ENCODE measurements at regions not wholly inside any gene's neighbourhood (a gene's known extent, or its start where the extent isn't known, plus 50 kb on each side); places are given as distances from the start of the nearest gene placed in this dataset.

DNA sequence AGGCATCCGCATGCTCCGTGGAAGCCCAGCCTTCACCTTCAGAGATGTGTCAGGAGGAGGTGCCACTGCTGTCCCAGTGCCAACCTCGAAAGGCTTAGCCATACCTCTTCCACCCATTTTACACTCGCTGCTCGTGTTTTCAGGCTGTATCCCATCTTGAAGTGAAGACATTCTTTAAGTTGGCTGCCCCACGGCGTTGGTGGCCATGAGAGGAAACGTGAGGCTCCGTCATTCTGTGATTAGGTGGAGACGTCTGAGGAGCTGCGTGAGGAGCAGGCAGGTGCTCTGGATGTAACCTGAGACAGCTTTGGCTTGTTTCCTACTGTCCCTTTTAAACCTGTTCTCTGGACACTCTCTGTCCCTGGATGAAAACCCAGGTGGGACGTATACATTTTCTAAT is 159.9 kb upstream of the RNF32 start:
- no peak for DNase-seq (ENCODE audit: low read depth)

DNA sequence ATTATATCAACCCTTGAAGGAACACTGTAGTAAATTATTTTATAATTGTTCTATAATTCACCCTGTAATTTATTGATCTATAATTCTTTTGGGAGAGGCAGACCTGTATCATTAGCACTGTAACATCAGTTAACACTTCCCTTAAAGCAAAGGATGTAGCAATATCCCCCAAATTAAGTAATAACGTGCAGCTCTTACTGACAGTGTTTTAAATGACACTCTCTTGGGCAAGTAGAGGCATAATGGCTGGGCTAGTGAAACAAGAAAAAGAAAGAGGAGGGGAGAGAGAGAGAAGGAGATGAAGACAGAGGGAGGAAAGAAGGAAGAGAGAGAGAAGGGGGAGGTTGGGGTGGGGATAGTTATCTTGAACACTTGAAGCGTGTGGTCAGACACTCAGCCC is 161.0 kb upstream of the RNF32 start:
- no peak for DNase-seq (ENCODE audit: low read depth)

DNA sequence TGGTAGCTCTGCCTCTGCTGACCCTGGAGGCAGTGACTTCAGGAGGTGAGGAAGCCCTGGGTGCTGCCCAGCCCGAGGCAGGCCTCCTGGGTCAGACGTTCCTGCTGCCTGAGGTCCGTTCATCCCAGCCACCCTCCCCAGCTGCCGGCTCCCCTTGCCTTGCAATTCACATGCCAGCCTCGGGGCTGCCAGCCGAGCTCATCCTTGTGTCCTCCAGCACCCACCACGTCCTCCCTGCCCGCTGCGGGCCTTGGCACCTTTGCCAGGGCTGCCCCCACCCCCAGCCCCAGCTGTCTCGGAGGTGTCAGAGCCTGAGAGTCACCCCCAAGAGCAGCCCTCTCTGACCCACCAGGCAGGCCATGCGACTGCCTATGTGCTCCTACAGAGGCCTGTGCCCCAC is 162.1 kb upstream of the RNF32 start:
- no peak for DNase-seq (ENCODE audit: low read depth)

DNA sequence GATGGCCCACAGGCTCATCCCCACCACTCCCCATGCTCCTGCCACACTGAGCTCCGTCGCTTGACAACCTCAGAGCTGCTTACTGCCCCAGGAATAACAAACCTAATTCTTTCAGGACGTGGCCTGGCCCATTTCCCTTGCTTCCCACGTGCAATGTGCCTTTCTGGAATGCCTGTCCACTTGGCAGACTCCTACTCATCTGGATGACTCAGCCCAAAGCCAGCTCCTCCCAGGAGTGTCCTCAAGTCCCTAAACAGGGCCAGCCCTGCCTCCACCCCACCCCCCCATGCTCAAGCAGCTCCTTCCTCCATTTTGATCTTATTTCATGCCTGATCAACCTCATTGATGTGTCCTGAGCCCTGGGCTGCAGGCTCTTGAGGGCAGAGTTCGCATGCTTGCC is 164.9 kb upstream of the RNF32 start:
- DNase-seq (ENCODE audit: low read depth) = no peak

DNA sequence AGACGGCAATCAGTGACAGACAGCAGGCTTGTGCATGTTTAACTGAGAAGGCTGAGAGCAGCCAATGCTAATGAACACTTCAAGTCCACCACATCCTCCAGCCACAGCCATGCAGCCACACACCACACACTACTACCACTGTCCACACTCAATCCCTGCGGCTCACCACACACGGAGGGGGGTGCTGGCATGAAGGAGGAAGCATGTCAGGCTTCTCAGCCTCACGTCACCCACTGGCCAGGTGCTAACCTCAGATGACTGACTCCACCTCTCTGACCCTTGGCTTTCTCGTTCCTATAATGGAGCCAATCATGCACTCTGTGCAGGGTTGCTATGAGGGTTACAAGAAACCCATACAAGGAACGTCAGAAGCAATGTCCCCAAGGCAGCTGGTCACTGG is 165.4 kb upstream of the RNF32 start:
- DNase-seq (ENCODE audit: low read depth) = no peak

DNA sequence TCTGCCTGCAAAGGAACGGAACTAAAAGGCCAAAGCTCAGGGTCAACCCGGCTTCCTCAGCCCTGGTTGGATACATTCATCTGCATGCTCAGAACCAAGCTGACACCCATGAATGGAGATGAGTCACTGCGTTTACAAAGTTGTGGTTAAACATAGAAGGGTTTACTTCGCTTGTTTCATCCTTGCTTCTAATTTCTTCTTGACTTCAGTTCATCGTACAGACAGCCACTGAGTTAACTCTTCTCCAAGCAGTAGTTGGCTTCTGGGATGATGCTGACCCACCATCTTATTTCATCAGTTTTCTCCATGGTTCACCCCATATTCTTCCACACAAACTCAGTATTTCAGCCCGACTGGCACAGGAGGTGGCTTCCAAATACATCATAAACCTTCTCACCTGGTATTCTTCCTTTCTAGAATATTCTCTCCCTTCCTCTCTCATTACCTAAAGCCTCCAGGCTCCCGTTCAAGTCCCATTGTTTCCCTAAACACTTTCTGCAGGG is 166.3 kb upstream of the RNF32 start:
- DNase-seq (ENCODE audit: low read depth) = no peak

DNA sequence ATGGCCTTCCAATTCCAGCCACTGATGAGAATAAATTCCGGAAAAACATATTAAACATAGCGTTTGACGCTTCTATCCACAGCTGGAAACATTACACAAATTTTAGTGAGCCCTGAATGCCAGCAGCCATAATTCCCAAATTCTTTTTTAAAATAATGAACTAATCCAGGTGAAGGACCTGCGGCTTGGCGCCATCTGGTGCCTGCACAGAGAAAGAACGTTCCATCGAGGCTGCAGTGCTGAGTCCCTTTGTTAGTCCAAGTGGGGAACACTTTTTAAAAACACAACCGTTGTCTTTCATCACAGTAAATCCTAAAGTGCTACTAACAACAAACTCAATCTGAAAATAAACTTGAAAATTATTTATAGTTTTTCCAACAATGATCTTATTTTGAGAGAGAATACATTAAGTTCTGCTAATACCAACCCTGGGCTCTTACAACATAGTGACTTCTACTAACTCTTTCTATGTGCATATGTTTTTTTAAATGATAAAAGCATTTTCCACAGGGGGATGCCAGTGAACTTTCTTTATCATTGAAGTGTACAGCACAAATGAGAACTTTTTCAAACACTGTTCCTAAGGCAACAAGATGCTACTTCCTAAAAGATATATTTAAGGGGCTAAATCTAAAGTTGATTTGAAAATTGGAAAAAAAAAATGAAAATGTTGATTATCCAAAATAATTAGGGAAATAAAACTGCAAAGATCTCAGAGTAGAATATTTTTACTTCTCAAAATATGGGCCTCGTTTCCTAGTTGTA is 166.9 kb upstream of the RNF32 start:
- no peak for DNase-seq (ENCODE audit: low read depth)

DNA sequence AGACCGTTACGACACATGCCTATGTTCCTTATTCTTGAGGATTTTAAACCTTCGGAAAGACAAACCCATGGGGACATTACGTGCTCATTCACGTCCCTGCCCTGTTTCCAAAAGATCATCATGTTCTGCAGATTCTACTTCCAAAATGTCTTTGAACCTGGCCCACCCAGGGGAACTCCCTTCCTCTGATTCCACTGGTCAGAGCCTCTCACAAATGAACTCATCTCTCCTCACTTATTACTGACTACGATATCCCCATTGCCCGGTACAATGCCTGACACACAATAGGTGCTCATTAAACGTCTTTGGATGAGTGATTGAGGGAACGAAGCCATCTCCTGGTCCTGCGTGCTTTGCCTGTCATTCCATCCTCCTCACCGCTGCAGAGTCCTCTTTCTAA is 168.3 kb upstream of the RNF32 start:
- no peak for DNase-seq (ENCODE audit: low read depth)

DNA sequence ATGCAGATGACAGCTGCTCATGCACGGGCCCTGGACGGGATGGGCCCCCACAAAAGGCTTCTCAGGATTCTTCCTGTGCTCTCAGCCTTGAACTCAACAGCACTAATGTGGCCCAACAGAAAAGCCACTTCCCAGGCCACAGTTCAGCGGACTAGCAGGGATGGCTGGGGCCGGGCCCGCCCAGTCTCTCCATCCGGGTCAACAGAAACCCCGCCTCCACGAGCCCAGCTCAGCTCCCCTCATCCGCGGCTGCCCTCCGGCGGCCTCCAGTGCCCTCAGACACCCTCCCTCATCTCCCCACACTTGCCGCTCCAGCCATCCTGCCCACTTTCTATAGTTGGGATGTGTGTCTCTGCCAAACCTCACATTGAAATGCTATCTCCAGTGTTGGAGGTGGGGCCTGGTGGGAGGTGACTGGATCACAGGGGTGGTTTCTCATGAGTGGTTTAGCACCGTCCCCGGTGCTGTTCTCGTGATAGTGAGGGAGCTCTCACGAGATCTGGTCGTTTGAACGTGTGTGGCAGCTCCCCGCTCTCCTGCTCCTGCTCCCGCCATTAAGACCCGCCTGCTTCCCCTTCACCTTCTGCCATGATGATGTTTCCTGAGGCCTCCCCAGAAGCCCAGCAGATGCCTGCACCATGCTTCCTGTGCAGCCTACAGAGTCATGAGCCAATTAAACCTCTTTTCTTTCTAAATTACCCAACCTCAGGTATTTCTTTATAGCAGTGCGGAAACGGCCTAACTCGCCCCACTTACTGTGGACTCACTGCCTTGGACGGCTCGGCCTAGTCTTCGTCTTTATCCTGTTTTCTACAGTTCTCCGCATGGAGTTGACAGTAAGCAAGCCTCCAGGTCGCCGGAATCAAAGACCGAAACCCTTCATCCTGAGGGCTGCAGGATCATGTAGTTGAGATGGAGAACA is 169.9 kb upstream of the RNF32 start:
- DNase-seq (ENCODE audit: low read depth) = no peak

DNA sequence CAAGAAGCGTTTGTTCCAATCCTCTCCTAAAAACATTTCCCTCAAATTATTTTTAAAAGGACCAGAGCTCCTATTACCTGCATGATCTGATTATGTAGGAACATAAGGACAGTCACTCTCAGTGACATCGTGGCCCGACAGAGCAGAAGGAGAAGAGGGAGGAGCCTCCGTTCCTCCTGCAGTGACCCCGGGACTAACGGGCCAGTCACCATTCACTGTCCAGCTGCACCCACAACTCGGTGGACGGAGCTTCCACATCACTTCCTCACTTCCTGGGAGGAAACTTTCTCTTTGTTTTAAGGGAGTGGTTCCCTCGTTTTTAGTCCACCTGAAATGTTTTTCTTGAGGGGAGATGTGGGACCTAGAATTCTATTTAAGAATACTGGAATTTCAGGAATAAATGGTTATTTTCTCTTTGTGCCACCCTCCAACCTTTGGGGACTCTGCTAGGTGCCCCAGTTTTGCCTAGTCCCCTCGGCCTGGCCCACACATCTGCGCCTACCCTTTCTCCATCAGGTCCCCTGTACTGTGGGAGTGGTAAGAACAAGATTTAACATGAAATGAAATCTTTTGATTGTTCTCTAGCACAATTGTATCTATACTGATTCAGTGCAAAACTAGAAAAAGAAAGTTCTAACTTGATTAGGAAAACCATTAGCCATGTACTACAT is 173.5 kb upstream of the RNF32 start:
- no peak for DNase-seq (ENCODE audit: low read depth)

DNA sequence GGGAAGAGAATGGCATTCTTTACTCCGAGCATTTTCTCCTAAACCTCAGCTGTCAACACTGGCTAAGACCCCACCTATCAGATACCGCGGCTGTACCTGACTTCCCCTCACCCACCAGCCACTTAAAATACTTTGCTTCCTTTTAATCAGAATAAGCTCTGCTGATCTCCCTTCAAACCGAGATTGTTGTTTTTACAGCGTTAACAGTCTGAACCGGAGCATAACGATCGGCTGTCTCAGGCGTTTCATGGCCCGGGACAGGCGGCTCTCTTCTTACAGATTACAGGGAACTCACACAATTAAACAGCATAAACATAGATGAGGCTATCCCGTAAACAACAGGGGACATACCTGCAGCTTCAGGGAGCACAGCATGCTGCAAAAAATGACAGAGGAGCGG is 174.3 kb upstream of the RNF32 start:
- no peak for DNase-seq (ENCODE audit: low read depth)

DNA sequence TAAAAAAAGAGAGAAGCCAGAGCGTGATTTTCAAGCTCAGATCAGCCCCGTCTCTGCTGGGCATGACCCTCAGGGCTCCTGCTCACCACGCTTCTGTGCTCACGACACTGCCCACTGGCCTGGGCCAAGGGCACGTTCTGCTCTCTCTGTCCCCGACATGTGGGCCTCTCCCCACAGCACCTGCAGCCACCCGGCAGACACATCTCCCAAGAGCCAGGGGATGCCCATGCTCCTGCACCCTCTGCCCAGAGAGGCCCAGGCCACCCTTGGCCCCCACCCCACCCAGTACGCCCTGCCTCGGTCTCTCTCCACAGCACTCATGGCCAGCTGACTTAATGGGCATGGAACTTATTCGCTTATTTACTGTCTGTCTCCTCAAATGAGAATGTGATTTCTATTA is 175.4 kb upstream of the RNF32 start:
- no peak for DNase-seq (ENCODE audit: low read depth)

DNA sequence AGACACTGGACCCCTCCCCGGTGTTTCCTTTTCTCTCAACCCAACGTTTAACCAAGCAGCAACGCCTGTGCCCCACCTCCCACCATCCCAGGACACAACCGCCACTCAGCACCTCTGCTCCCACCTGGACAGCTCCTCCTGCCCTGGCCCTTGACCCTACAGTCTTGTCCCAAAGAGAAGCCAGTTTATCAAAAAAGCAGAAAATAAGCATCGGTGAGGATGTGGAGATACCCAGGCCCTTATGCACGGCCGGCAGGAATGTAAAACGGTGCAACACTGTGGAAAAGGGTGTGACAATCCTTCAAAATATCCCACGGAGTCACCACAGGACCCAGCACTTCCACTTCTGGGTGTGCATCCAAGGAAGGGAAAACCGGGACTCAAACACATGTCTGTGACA is 176.2 kb upstream of the RNF32 start:
- no peak for DNase-seq (ENCODE audit: low read depth)

DNA sequence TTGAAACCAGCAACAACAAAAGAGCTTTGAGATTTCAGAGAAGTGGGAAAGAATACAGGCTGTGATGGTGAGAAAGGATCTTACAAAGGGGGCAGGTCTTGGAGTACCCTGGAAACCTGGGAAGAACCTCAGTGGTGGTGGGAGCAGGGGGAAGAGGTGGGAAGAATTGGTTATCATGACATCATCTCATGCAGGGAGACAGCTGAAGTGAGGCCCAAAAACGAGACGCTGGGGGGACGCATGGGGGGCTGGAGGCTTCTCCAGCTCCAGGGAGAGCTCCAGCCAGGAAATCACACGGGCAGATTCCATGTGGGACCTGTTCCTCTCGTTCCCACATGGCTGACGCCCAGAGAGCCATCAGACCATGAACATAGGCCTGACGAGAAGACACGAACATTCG is 177.3 kb upstream of the RNF32 start:
- DNase-seq (ENCODE audit: low read depth) = no peak

DNA sequence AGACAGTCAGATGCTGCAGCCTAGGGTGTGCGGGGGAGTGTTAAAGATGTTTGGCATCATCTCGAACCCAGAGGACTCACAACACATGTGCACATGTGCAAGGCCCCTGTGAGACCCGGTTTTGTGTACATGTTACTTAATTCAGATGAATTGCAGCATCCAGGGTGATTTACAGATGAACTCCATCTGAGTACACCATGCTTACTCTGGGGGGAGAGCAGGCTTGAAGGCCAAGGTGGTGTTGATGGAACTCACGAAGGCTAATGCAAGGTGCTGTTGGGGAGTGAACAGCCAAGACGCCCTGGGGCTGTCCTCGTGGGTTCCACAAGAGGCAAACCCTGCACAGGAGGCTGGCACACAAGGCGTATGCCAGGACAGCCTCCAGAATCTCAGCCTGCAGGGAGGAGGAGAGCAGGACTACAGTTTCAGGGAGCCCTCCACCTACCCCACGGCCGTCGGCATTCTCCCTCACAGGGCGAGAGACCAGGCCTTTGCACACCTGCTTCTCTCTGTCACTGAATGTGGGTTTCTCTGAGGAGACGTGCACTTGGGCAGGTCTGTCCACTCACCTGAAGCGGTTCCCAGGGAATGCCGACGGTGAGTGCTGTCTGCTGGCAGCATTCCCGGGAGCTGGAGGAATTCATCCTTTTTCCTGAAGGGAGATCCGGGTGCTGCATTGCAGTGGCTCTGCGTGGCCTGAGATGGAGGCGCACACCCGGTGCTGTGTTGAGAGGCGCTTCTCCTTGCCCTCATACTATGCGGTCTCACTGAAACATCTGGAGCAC is 178.5 kb upstream of the RNF32 start:
- no peak for DNase-seq (ENCODE audit: low read depth)

DNA sequence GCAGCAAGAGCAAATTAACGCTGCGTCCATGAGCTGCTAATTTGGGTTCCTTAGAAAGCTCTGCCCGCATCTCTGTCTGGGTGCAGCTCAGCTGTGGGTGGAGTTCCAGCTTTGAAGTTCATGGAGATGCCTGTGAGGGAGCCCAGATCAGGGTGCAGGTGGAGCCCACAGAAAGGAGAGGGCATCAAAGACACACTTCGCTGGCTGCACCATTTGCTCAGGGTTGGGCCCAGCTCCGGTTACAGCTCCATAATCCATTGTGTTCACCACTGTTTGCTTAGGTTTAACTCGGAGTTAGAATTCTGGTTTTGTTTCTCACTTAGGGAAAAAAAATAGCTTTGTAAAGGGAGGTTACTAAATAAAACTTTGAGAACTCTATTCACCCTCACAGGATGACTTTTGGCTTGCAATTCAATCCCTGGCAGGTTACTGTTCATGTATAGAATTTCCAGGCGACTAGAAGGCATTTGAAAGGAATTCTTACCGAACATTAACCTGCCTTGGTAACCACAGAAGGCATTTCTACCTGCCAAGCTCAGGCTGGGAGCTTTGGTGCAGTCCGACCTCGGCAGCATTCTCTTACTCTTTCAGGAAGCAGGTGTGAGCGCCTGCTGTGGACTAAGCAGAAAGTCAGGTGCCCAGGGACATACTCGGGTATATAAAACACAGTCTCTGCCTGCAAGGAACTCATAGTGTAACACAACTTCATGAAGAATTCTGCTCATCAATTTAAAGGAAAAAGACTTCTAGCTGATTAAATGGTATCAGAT is 179.5 kb upstream of the RNF32 start:
- no peak for DNase-seq (ENCODE audit: low read depth)

DNA sequence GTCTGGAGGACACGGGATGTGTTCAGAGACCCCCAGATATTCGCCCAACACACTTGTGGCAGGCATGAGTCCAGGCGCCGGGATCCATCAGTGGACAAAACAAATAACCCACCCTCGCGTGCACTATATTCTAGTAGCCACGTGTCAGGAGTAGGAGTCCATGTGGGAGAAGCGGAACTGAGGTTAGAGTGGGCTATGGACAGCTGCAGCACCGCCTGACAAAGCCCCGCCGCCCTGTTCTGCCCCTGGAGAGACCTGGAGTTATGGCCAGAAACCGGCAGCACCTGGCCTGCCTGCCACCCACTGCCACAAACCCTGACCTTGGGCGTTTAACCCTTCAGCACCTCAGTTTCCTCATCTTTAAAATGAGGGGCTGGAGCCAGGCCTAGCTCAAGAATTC is 181.0 kb upstream of the RNF32 start:
- no peak for DNase-seq (ENCODE audit: low read depth)

DNA sequence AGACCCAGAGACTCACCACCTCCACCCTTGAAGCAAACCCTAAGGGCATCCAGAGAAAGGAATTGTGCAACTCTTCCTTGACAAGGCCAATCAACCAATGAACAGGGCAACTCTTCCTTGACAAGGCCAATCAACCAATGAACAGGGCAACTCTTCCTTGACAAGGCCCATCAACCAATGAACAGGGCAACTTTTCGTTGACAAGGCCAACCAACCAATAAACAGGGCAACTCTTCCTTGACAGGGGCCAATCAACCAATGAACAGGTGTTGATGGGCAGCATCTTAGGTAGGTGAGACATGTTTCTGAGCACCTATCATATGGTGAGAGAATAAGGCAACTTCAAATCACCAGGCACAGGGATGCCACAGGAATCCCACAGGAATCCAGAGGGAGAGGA is 181.5 kb upstream of the RNF32 start:
- no peak for DNase-seq (ENCODE audit: low read depth)

DNA sequence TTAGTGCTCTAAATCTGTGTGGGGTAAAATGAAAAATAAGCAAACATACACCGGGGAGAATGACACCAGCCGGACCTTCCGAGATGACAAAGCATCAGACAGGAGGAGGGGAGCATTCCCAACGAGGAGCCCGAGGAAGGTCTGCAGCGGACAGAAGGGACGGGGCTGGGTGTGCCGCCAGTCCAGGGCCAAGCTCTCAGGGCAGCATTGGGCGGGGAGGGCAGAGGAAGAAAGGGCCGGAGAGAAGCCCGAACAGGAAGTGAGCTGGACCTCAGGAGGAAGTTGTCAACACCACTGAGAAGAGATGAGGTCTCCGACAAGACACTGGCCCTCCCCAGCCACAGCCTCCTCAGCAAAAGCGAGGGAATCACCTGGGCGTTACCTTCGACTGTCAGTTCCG is 182.6 kb upstream of the RNF32 start:
- DNase-seq (ENCODE audit: low read depth) = no peak

DNA sequence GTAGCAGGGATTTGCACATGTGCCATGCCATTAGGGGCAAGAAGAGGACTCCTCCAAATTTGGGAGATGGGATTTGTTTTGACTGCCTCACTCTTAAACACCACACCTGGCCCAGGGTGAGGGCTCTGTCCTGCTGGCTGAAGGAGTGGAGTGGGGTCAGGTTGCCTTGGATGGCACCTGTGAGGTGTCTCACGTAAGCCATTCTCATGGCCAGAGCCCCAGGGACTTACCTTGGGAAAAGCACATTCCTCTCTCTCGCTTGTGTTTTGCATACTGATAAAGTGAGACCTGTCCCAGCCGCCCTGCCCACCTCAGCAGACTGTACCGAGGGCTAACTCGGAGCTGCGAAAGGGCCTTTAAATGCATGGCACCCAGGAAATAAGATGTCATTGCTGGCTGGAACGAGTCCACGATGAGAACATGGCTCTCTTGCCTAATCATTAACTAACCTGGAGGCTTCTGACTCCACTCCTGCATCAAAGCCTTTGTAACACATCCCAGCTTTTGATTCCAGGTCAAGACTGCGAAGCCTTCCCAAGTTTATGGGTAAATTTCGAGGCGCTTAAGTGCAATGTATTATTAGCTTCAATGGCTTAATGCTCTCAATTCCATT is 184.0 kb upstream of the RNF32 start:
- DNase-seq (ENCODE audit: low read depth) = no peak

DNA sequence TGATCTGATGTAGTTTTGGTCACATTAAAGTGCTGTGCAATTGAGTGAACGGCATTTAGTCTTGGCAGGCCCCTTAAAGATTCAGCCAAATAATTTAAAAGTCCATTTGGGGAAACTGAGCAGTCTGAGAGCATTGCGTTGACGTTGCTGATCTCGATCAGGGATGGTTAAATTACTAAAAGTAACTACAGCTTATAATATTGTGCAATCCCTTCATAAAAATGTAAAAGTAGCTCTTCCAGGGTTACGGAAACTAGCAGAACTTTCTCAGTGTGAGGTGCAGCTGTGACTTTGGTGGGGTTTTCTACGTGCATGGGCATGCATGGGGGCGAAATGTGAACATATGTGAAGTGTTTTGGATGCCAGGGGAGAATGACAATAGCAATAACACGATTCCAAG is 184.5 kb upstream of the RNF32 start:
- DNase-seq (ENCODE audit: low read depth) = no peak

Data from GM04503 (cell line).